NCI-H526 (cell line): ENCODE measurements at regions not wholly inside any gene's neighbourhood (a gene's known extent, or its start where the extent isn't known, plus 50 kb on each side); places are given as distances from the start of the nearest gene placed in this dataset.

ENCODE experiments used
- DNase-seq, 2 experiments: peaks; one replicate each; lab custom pipeline; 2025; lab: John Stamatoyannopoulos, UW

DNA sequence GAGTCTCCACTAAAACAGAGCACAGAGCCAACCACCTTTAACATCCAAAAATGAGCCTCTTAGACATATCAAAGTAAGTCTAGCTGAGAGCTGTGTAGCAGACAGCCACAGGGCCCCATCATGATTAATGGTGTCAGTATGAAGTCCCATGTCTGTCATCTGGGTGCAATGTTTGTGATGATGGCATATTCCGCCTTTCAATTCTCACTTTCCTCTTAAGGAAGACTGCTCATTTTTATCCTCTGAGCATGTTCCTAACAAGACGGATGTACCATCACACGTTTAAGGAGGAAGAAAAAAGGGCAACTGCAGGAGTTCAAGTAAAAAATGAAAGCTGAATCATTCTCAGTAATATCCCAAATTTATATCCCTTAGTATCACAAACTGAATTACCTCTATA, 85.8 kb upstream of the KCNMB2 start:
- no peak for DNase-seq

DNA sequence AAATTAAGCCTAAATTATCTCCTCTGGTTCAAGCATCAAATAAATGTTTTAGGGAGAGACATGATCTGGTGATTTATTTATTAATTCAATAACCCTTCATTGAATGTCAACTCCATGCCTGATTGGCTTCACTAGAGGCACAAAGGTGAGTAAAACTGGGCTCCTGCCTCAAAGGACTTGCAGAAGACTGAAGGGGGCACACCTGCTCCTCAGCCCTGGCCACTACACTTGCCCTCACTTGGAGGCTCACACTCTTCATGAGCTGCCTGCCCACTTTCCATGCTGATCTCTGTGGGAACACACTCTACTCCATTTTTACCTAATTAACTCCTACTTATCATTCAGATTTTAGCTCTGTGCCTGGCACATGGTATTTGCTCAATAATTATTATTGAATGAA, 84.4 kb upstream of the KCNMB2 start:
- no peak for DNase-seq

- DNase-seq: no peak
These were observed 81.5 kb upstream of the KCNMB2 start for GRCh38 chr3:178454726-178455125.

- no peak for DNase-seq
These were observed 81.0 kb upstream of the KCNMB2 start for GRCh38 chr3:178455226-178455625.

- DNase-seq: no peak
These were observed 80.3 kb upstream of the KCNMB2 start for GRCh38 chr3:178455946-178456345.

DNA sequence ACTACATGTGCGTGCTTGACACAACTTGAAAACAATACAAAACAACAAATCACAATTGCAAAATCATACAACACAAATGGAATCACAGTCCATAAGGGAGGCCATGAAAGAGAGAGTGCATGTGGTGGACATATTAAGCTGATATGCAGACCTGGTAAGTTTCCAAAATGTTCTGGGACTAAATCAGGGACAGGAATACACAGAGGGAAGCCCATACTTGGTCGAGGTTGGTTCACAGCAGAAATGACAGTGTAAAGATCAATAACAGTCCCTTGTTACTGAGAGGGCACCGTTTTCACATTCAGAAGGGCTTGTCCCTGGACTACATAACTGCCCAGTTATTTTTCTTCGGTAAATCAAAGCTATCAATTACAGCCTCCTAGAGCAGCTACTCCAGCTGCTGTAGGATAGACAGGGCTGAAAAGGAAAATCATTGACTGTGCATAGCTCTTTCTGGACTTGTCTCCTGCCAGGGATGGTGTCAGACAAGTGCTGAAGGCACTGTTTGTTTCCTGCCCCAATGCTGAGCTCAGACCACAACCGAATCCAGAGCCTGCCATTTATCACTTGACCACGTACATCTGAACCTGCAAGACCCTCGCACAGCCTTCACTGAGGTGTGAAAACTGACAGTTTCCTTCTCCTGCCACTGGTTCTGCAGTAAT, 79.5 kb upstream of the KCNMB2 start:
- DNase-seq: no peak

DNA sequence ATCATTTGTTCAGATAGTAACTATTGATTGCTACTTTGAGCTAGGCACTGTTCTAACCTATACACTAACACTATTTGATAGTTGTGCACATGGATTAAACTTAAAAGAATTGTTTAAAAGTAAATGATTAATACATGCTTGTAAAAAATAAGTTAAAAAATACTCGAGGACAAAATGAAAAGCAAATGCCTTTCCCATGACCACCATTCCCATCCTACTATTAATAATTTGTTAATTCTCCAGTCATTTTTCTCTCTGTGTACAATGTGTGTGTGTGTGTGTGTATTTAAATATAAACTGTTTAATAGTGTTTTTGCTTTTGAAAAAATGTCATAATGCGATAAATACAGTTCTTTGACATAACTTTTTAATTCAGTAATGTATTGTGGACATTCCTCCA, 78.7 kb upstream of the KCNMB2 start:
- no peak for DNase-seq

DNA sequence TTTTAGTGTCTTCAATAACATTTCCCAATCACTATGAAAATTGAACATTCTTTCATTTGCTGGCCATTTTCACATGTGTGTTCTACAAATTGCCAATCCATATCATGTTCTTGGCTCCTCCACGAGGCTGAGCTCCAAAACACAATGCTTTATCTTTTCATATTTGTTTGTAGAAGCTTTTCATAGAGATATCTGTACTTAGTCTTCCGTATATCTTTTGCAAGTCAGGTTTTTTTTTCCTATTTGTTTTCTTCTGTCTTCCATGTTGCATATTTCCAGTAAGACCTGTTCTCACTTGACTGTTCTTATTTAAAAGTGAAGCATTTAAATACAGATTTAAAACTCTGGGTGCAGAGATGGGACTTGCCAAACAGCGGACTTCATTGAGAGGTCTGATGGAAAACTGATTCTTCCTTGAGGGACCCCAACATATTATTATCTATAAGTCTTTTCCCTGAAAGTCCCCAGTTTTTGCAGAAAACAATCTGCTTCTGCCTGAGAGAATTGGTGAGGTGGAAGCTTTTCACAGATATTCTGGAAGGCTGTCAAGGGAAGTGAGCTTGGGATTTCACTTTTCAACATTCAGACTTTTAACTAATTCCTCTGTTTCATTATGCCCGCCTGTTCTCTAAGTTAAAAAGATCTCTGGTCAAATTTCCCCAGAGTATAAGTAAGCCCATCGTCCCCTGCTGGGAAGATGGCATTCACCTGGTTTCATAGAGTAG, 77.8 kb upstream of the KCNMB2 start:
- no peak for DNase-seq

GRCh38 chr3:178459038-178459410, 77.2 kb upstream of the KCNMB2 start:
- DNase-seq: no peak

GRCh38 chr3:178465260-178466180, 70.7 kb upstream of the KCNMB2 start:
- DNase-seq: no peak

DNA sequence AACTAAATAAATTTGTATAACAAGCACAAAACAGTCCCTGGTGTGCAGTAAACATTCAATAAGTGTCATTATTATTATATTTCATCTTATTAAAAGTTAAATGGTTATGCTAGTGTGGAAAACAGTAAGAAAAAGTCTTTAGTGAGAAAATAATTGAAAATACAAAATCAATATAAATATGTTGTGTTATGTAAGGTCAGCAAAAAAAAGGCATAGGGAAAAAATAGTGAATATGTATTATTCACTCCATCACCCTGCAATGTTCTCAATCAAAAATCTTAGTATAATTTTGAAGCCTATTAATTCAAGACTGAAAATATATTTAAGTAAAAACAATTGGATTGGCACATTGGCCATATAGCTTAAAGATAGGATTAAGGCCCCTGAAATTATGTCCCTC, 63.3 kb upstream of the KCNMB2 start:
- DNase-seq: no peak

DNA sequence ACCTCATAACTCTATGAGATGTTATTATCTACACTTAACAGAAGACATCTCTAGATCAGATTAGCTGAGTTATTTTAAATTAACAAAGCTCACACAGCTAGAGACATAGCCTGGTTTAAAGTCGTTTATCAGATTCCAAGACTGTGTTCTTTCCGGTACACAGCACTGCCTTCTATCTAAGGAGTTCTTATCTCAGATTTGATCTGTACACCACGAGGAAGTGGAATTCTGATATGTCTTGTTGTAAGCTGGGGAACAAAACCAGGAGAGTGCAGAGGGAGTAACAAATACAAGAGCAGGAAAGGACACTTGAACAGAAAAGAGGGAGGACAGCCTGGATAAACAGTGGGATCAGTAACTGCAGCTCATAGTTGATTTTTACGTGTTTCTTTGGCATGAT, 61.7 kb upstream of the KCNMB2 start:
- no peak for DNase-seq

DNA sequence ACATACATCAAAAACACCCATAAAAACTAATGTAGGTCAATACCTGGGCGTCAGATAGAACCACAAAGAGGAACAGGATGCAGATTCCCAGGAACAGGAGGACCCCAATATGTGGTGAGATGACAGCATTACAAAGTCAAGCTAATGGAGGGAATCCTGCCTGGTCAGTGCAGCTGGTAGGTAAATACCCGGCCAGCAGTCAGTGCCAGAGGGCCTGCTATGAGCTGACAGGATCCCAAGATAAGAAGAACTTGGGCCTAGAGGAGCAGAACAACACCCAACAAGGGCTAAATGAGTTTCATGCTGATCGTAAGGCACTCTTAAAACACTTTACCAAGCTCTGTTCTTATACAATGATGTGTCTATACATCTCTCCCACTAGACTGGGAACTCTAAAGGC, 61.2 kb upstream of the KCNMB2 start:
- DNase-seq: no peak

DNA sequence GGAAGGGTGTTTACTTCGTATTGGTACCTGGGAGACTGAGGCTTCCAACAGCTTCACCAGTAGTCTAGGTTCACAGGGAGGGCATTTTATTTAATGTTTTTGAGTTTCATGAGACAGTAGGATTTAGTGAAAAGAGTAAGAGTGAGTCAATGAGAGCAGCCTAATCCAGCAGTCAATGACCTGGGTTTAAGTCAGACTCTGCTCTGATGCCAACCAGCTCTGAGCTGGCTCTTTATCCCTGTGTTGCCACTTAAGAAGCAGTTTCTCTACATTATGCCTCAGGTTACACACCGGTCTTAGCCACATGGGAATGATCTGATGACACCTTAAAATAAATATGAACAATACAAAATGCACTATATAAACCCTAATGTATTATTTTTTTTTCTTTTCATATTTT, 59.4 kb upstream of the KCNMB2 start:
- DNase-seq: no peak

GRCh38 chr3:178479446-178479845, 56.8 kb upstream of the KCNMB2 start:
- no peak for DNase-seq

DNA sequence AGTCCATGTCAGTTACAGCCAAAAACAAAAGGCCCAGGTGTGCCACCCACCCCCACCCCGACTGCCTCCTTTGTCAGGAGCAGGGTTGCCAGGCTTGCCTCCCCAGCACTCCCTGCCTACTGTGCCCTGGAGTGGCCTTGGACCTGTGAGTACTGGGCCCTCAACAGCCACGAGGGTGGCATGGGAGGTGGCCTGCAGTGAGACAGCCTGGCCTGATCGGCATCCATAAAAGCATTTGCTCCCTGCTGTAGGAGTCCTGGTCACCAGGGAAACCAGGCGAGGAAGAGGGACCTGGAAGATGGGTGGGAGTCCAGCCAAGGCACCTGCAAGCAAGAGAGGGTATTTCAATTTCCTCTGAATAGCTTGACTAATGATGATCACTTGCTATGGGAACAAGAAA, 56.4 kb upstream of the KCNMB2 start:
- no peak for DNase-seq

GRCh38 chr3:178480274-178480673, 56.0 kb upstream of the KCNMB2 start:
- DNase-seq: no peak

DNA sequence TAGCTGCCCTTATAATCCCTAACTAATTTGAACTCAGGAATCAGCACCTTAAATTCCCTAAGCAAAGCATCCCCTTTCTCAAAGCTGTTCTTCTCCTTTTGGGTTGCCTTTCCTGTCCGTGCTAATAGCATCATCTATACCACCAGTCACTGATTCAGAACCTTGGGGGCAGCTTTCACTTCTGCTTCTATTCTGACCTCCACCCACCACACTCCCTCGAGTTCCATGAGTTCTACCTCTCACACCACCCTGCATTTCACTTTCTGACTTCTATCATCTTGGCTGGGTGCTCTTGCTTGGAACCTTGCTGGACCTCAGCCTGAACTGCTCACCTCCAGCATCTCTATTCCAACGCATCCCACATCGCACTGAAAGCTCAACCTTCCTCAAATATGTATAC, 55.4 kb upstream of the KCNMB2 start:
- DNase-seq: no peak

- DNase-seq: no peak
These were observed 53.3 kb upstream of the KCNMB2 start for GRCh38 chr3:178482981-178483380.

DNA sequence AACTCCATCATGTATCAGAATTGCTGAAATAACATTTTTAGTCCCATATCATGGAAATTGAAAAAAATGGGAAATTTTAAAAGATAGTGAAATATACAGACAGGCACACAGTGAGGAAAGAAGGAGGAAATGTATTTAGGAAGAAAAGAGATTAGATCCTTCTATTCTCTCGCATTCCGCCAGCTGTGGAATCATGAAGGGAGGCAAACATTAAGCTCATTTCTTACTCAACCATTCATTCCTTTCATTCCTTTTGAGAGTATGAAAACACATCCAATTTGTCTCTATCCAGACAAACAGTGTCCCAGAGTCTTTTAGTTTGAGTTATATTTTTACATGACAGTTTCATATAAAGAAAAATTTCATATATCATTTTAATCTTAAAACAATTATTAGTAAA, 52.5 kb upstream of the KCNMB2 start:
- no peak for DNase-seq

GRCh38 chr3:178485756-178486155, 50.5 kb upstream of the KCNMB2 start:
- no peak for DNase-seq
